Breast epithelium (tissue), 3 donors: ENCODE measurements at regions not wholly inside any gene's neighbourhood (a gene's known extent, or its start where the extent isn't known, plus 50 kb on each side); places are given as distances from the start of the nearest gene placed in this dataset.

Source experiments
- CTCF ChIP-seq, 3 donors: fragments of 450-650 bp; IDR thresholded peaks; one replicate each; pipeline ENCODE4 v1.5.1; 2016 to 2017; ENCODE audit warnings: antibody characterized with exemption in 3 of 3, mild to moderate bottlenecking in 3 of 3, moderate library complexity in 3 of 3
- POLR2A ChIP-seq: fragments of 450-650 bp; IDR thresholded peaks from one replicate; pipeline ENCODE4 v1.6.1; 2016; ENCODE audit warnings: antibody characterized with exemption, mild to moderate bottlenecking, moderate library complexity

GRCh38 chr1:19577561-19577960 is 66.5 kb upstream of the NBL1 start:
- TF ChIP-seq CTCF (IDR thresholded peaks at IDR 0.05) = no peak
- TF ChIP-seq POLR2A = no peak
